Mesothelial cell of epicardium (in vitro differentiated cells): ENCODE measurements at regions not wholly inside any gene's neighbourhood (a gene's known extent, or its start where the extent isn't known, plus 50 kb on each side); places are given as distances from the start of the nearest gene placed in this dataset.

Experiments used
- DNase-seq, 2 experiments: peaks; one replicate each; pipeline ENCODE4 v3.0.0; 2021; ENCODE audit warnings: low spot score in 2 of 2; ENCODE audit not compliant: unreplicated experiment in 2 of 2
- H3K27ac Mint-ChIP-seq: 2 replicates; pipeline ENCODE4 v1.8.0; 2021; ENCODE audit warnings: mixed read lengths
- H3K27me3 Mint-ChIP-seq: 2 replicates; pipeline ENCODE4 v1.8.0; 2021; ENCODE audit warnings: low read depth, mixed read lengths
- H3K36me3 Mint-ChIP-seq: 2 replicates; pipeline ENCODE4 v1.8.0; 2021; ENCODE audit warnings: mixed read lengths
- H3K4me1 Mint-ChIP-seq: 2 replicates; pipeline ENCODE4 v1.8.0; 2021; ENCODE audit warnings: mixed read lengths
- H3K4me3 Mint-ChIP-seq: 2 replicates; pipeline ENCODE4 v1.8.0; 2021; ENCODE audit warnings: mild to moderate bottlenecking, moderate library complexity, mixed read lengths
- H3K9me3 Mint-ChIP-seq: 2 replicates; pipeline ENCODE4 v1.8.0; 2021; ENCODE audit warnings: mixed read lengths
- TF ChIP-seq, protein P1 (sequence below): fragments of 200-600 bp; sonication (generic); IDR thresholded peaks from one replicate; pipeline ENCODE4 v1.5.0; 2021; ENCODE audit warnings: antibody characterized with exemption; ENCODE audit not compliant: unreplicated experiment

- H3K4me3 Mint-ChIP-seq = no peak overlapping the region
- peaks cover 7% of the 10 kb centered on the region for H3K36me3 Mint-ChIP-seq
- H3K27me3 Mint-ChIP-seq = peaks cover 4% of the 10 kb centered on the region
- H3K9me3 Mint-ChIP-seq = peaks cover 9% of the 10 kb centered on the region
- TF ChIP-seq, protein P1, sequence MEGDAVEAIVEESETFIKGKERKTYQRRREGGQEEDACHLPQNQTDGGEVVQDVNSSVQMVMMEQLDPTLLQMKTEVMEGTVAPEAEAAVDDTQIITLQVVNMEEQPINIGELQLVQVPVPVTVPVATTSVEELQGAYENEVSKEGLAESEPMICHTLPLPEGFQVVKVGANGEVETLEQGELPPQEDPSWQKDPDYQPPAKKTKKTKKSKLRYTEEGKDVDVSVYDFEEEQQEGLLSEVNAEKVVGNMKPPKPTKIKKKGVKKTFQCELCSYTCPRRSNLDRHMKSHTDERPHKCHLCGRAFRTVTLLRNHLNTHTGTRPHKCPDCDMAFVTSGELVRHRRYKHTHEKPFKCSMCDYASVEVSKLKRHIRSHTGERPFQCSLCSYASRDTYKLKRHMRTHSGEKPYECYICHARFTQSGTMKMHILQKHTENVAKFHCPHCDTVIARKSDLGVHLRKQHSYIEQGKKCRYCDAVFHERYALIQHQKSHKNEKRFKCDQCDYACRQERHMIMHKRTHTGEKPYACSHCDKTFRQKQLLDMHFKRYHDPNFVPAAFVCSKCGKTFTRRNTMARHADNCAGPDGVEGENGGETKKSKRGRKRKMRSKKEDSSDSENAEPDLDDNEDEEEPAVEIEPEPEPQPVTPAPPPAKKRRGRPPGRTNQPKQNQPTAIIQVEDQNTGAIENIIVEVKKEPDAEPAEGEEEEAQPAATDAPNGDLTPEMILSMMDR = no peak
- no peak overlapping the region for H3K27ac Mint-ChIP-seq
- DNase-seq = no peak
- peaks cover 37% of the 10 kb centered on the region for H3K4me1 Mint-ChIP-seq
Observed at GRCh38 chr4:181293014-181293413, 950.2 kb upstream of the TENM3 start.

GRCh38 chr4:181293541-181293940 is 949.7 kb upstream of the TENM3 start:
- peaks cover 33% of the 10 kb centered on the region for H3K4me1 Mint-ChIP-seq
- peaks cover 4% of the 10 kb centered on the region for H3K27me3 Mint-ChIP-seq
- peaks cover 9% of the 10 kb centered on the region for H3K36me3 Mint-ChIP-seq
- TF ChIP-seq, protein P1 = no peak
- no peak overlapping the region for H3K4me3 Mint-ChIP-seq
- no peak overlapping the region for H3K27ac Mint-ChIP-seq
- H3K9me3 Mint-ChIP-seq = peaks cover 14% of the 10 kb centered on the region
- no peak for DNase-seq

- H3K27me3 Mint-ChIP-seq = peaks cover 4% of the 10 kb centered on the region
- H3K27ac Mint-ChIP-seq = no peak overlapping the region
- H3K9me3 Mint-ChIP-seq = peaks cover 16% of the 10 kb centered on the region
- no peak overlapping the region for H3K4me3 Mint-ChIP-seq
- peaks cover 29% of the 10 kb centered on the region for H3K4me1 Mint-ChIP-seq
- peaks cover 10% of the 10 kb centered on the region for H3K36me3 Mint-ChIP-seq
- TF ChIP-seq, protein P1 = no peak
- DNase-seq = no peak
Observed at GRCh38 chr4:181294421-181294820, 948.8 kb upstream of the TENM3 start.

DNA sequence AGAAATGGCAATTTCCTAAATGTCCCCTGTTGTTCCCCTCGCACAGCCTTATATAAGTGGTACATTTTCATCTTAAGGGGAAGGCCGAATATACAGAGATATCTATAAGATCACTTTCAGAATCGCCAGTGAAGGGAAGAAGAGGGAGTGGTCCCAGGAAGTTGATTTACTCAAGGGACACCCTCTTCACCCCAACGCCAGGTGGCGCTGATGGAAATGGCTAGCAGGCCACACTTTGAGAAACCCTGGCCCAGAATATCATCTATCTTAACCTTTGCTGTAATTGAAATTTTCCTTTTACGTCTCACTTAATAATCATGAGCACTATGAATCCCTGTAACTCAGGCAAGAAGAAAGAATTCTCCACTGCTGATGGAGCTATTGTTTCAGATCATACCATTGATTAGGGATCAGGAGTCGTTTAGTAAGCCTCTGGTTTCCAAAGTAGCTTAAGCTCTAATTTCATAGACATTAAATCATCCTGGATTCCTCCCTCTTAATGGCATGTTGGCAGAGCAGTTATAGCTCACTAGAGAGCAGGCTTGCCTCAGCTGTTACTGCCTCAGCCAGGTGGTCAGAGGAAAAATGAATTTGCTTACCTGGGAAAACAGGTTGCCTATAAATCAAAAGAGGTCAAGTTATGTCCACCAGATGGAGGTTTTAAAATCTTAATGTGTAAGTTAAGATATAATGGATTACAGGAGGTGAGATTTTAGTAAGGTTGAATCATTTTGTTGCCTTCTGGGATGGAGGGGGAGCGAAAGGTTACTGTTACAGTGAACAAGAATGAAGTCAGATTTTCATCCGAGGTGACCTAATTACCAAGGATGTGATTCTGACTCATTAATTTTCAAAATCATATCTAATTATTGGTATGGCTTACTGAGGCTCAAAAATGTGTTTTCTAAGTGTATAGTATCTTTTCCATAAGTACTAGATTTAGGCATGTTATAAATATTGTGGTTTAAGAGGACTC is 941.2 kb upstream of the TENM3 start:
- TF ChIP-seq, protein P1 = peak; percentile 38
- Mint-ChIP-seq H3K9me3 (peaks cover 16% of the 10 kb centered on the region), H3K27me3 (no peaks in the 10 kb centered on the region), H3K4me3 (no peak overlapping the region), H3K36me3 (peaks cover 10% of the 10 kb centered on the region), H3K4me1 (peaks cover 16% of the 10 kb centered on the region), H3K27ac (peak overlapping the region; percentile 68)
- DNase-seq = peak in 1 of 2 experiments; percentile 42

- H3K36me3 Mint-ChIP-seq = no peaks in the 10 kb centered on the region
- H3K4me1 Mint-ChIP-seq = peaks cover 14% of the 10 kb centered on the region
- no peak overlapping the region for H3K4me3 Mint-ChIP-seq
- DNase-seq = no peak
- no peaks in the 10 kb centered on the region for H3K27me3 Mint-ChIP-seq
- H3K9me3 Mint-ChIP-seq = no peaks in the 10 kb centered on the region
- peak overlapping the region; percentile 47 for H3K27ac Mint-ChIP-seq
- TF ChIP-seq, protein P1 = no peak
Observed at GRCh38 chr4:181307824-181308223, 935.4 kb upstream of the TENM3 start.
